Gastroesophageal sphincter (tissue), 3 donors: ENCODE measurements at regions not wholly inside any gene's neighbourhood (a gene's known extent, or its start where the extent isn't known, plus 50 kb on each side); places are given as distances from the start of the nearest gene placed in this dataset.
"Not testable (repeated sequence)": the region's sequence is repeated elsewhere in the genome, so short reads cannot be mapped to it uniquely, and the experiment has no call there.

ENCODE experiments used
- EP300 ChIP-seq: sonication (generic); formaldehyde crosslinking; IDR thresholded peaks from one replicate; pipeline ENCODE4 v1.6.1; 2017; ENCODE audit warnings: antibody characterized with exemption, mild to moderate bottlenecking
- POLR2A ChIP-seq, 2 donors: fragments of 450-650 bp; IDR thresholded peaks; one replicate each; pipeline ENCODE4 v1.6.1; 2017; ENCODE audit warnings: antibody characterized with exemption in 2 of 2, mild to moderate bottlenecking in 2 of 2, moderate library complexity in 1 of 2
- POLR2AphosphoS5 ChIP-seq: sonication (generic); formaldehyde crosslinking; IDR thresholded peaks from one replicate; pipeline ENCODE4 v1.6.1; 2017; ENCODE audit warnings: antibody characterized with exemption
- TF ChIP-seq, protein P1 (sequence below), 4 experiments: fragments of 200-600 bp in 2 of 4; fragments of 450-650 bp in 2 of 4; sonication (generic) in 1 of 4; IDR thresholded peaks; one replicate each; pipeline ENCODE4 v1.5.1; 2017 to 2019; ENCODE audit warnings: antibody characterized with exemption in 4 of 4, mild to moderate bottlenecking in 2 of 4, moderate library complexity in 2 of 4

DNA sequence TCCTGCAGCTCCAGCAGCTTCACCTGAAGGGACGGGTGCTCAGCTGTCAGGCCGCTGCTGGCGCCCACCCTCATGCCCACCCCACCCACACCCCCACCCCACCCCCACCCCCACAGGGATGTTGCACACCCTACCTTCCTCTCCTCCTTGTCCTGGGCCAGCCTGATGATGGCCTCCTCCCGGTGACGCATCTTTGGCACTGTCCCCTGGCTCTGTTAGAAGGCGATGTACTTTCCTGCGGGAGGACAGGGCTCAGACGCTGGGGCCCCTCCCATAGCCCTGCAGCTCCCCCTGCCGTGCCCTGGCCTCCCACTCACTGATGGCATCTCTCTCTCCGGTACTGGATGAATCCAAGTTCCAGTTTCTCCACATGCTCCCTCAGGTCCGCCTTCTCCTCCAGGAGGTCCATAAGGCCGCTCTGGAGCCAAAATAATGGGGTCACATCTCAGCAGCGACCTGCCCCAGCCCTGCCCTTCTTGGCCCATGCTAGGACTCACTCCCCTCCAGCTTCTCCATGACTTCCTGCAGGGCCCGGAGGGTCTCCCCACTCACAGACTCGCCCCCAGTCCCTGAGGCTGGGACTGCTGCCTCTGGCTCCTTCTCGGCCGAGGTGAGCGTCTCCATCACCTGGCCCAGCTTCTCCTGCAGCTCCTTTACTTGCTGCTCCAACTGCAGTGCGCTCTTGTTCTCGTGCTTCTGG, 55.2 kb downstream of the GOLGA8B start:
- TF ChIP-seq, protein P1, sequence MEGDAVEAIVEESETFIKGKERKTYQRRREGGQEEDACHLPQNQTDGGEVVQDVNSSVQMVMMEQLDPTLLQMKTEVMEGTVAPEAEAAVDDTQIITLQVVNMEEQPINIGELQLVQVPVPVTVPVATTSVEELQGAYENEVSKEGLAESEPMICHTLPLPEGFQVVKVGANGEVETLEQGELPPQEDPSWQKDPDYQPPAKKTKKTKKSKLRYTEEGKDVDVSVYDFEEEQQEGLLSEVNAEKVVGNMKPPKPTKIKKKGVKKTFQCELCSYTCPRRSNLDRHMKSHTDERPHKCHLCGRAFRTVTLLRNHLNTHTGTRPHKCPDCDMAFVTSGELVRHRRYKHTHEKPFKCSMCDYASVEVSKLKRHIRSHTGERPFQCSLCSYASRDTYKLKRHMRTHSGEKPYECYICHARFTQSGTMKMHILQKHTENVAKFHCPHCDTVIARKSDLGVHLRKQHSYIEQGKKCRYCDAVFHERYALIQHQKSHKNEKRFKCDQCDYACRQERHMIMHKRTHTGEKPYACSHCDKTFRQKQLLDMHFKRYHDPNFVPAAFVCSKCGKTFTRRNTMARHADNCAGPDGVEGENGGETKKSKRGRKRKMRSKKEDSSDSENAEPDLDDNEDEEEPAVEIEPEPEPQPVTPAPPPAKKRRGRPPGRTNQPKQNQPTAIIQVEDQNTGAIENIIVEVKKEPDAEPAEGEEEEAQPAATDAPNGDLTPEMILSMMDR (IDR thresholded peaks at IDR 0.05) = not testable (repeated sequence)
- TF ChIP-seq POLR2A (IDR thresholded peaks at IDR 0.05); POLR2AphosphoS5; EP300: not testable (repeated sequence)
